H1 (cell line): ENCODE measurements at regions not wholly inside any gene's neighbourhood (a gene's known extent, or its start where the extent isn't known, plus 50 kb on each side); places are given as distances from the start of the nearest gene placed in this dataset.
"Not testable (repeated sequence)": the region's sequence is repeated elsewhere in the genome, so short reads cannot be mapped to it uniquely, and the experiment has no call there.

Experiments used
- CTCF ChIA-PET: fragments of 300-600 bp; sonication (Branson Sonifier 250); formaldehyde crosslinking; loops from one replicate; lab custom pipeline; 2021; ENCODE audit not compliant: partially characterized antibody; lab: Charles Lee
- POLR2A ChIA-PET: fragments of 300-600 bp; sonication (Branson Sonifier 250); formaldehyde crosslinking; loops from one replicate; lab custom pipeline; 2021; ENCODE audit warnings: inconsistent platforms; ENCODE audit not compliant: partially characterized antibody; lab: Charles Lee
- DNase-seq, 2 experiments: peaks; one replicate each; pipeline versions ENCODE4 v3.0.0 to v3.0.0-alpha.2; 2010 to 2022; ENCODE audit warnings: low spot score in 2 of 2, low read depth in 1 of 2, mixed read lengths in 1 of 2
- FAIRE-seq: peaks from 2 replicates; lab custom pipeline; 2011; peaks lifted over from hg19 to GRCh38; lab: Jason Lieb, UNC
- H2AFZ ChIP-seq: 2 replicates; pipeline ENCODE4 v1.8.1; 2012; ENCODE audit warnings: low read length, inconsistent platforms
- H2AK5ac ChIP-seq: 2 replicates; pipeline ENCODE4 v1.6.1; 2013; ENCODE audit warnings: low read depth, low read length
- H2BK120ac ChIP-seq: replicated peaks from 2 replicates; pipeline ENCODE3; 2013; ENCODE audit warnings: low read depth, low read length, inconsistent platforms
- H2BK12ac ChIP-seq: 2 replicates; pipeline ENCODE4 v1.6.1; 2013; ENCODE audit warnings: low read depth, low read length
- H2BK15ac ChIP-seq: 2 replicates; pipeline ENCODE4 v1.6.1; 2013; ENCODE audit warnings: low read length
- H2BK20ac ChIP-seq: 2 replicates; pipeline ENCODE4 v1.6.1; 2013; ENCODE audit warnings: low read length
- H2BK5ac ChIP-seq: 2 replicates; pipeline ENCODE4 v1.6.1; 2013; ENCODE audit warnings: low read depth, low read length
- H3K14ac ChIP-seq: 2 replicates; pipeline ENCODE4 v1.6.1; 2013; ENCODE audit warnings: inconsistent platforms; ENCODE audit not compliant: insufficient read length
- H3K18ac ChIP-seq: 2 replicates; pipeline ENCODE4 v1.6.1; 2013; ENCODE audit warnings: low read length; ENCODE audit errors: extremely low read depth
- H3K23ac ChIP-seq: 2 replicates; pipeline ENCODE4 v1.6.1; 2013; ENCODE audit warnings: inconsistent platforms; ENCODE audit not compliant: insufficient read length
- H3K23me2 ChIP-seq: 2 replicates; pipeline ENCODE4 v1.6.1; 2013; ENCODE audit warnings: low read depth, low read length
- H3K27ac ChIP-seq: 2 replicates; pipeline ENCODE4 v1.6.1; 2011; ENCODE audit warnings: low read depth, low read length, inconsistent platforms
- H3K27me3 ChIP-seq, 4 experiments: replicated peaks in 1 of 4; 1 replicate in 1 of 4; 2 replicates in 3 of 4; pipeline versions ENCODE4 v1.6.1 to v1.8.1; 2011 to 2013; ENCODE audit warnings: low read length in 3 of 4, mild to moderate bottlenecking in 3 of 4, inconsistent platforms in 2 of 4, mixed read lengths in 2 of 4, moderate library complexity in 1 of 4; ENCODE audit not compliant: control insufficient read depth in 3 of 4, insufficient read depth in 3 of 4; ENCODE audit errors: extremely low read depth in 1 of 4
- H3K36me3 ChIP-seq, 4 experiments: 2 replicates each; pipeline versions ENCODE4 v1.6.1 to v1.8.1; 2011 to 2013; ENCODE audit warnings: mild to moderate bottlenecking in 4 of 4, low read length in 3 of 4, moderate library complexity in 2 of 4, control low read depth in 1 of 4, inconsistent platforms in 1 of 4; ENCODE audit not compliant: insufficient read depth in 4 of 4, control insufficient read depth in 2 of 4
- H3K4ac ChIP-seq: replicated peaks from 2 replicates; pipeline ENCODE3; 2013; ENCODE audit warnings: low read length, low read depth, mixed read lengths, inconsistent platforms; ENCODE audit not compliant: insufficient read length
- H3K4me1 ChIP-seq, 4 experiments: replicated peaks in 1 of 4; 1 replicate in 1 of 4; 2 replicates in 3 of 4; pipeline versions ENCODE4 v1.6.1 to v1.8.1; 2011 to 2013; ENCODE audit warnings: low read length in 3 of 4, inconsistent platforms in 2 of 4, mixed read lengths in 1 of 4; ENCODE audit not compliant: insufficient read depth in 4 of 4, control insufficient read depth in 3 of 4
- H3K4me2 ChIP-seq, 2 experiments: 2 replicates each; pipeline versions ENCODE4 v1.6.1 to v1.8.1; 2011 to 2013; ENCODE audit warnings: low read depth in 2 of 2, low read length in 2 of 2, control low read depth in 1 of 2, inconsistent platforms in 1 of 2, mild to moderate bottlenecking in 1 of 2; ENCODE audit not compliant: insufficient read depth in 1 of 2
- H3K4me3 ChIP-seq, 4 experiments: fragments of 200-600, 300-600 bp in 1 of 4; sonication (generic), shearing (Covaris generic), sonication (Bioruptor Twin) in 1 of 4; 2 replicates each; pipeline versions ENCODE4 v1.5.1 to v1.8.1; 2011 to 2016; ENCODE audit warnings: low read length in 4 of 4, low read depth in 3 of 4, control low read depth in 2 of 4, inconsistent platforms in 2 of 4, mild to moderate bottlenecking in 2 of 4, mixed read lengths in 1 of 4, moderate library complexity in 1 of 4; ENCODE audit not compliant: insufficient read depth in 2 of 4; ENCODE audit errors: extremely low read depth in 1 of 4
- H3K56ac ChIP-seq: replicated peaks from 2 replicates; pipeline ENCODE3; 2013; ENCODE audit warnings: low read depth, mild to moderate bottlenecking, mixed read lengths, low read length, inconsistent platforms; ENCODE audit not compliant: insufficient read length
- H3K79me1 ChIP-seq: 2 replicates; pipeline ENCODE4 v1.6.1; 2013; ENCODE audit warnings: low read depth, low read length, control low read depth
- H3K79me2 ChIP-seq, 2 experiments: 2 replicates each; pipeline versions ENCODE4 v1.6.1 to v1.8.1; 2012 to 2013; ENCODE audit warnings: low read length in 2 of 2, mild to moderate bottlenecking in 2 of 2, inconsistent platforms in 1 of 2; ENCODE audit not compliant: insufficient read depth in 2 of 2, control insufficient read depth in 1 of 2
- H3K9ac ChIP-seq, 4 experiments: replicated peaks in 1 of 4; 1 replicate in 1 of 4; 2 replicates in 3 of 4; pipeline versions ENCODE4 v1.6.1 to v1.8.1; 2011 to 2013; ENCODE audit warnings: low read depth in 3 of 4, low read length in 3 of 4, control low read depth in 2 of 4, mild to moderate bottlenecking in 2 of 4, moderate library complexity in 2 of 4, inconsistent platforms in 1 of 4; ENCODE audit errors: extremely low read depth in 1 of 4
- H3K9me3 ChIP-seq, 2 experiments: 2 replicates each; pipeline versions ENCODE4 v1.6.1 to v1.8.1; 2012 to 2013; ENCODE audit warnings: mild to moderate bottlenecking in 2 of 2, moderate library complexity in 2 of 2, control low read depth in 1 of 2, inconsistent platforms in 1 of 2, low read depth in 1 of 2, low read length in 1 of 2, mixed read lengths in 1 of 2; ENCODE audit not compliant: insufficient read depth in 2 of 2
- H4K20me1 ChIP-seq, 2 experiments: replicated peaks in 1 of 2; 2 replicates each; pipeline versions ENCODE3 to v1.8.1; 2011 to 2013; ENCODE audit warnings: inconsistent platforms in 2 of 2, low read length in 2 of 2, mild to moderate bottlenecking in 1 of 2; ENCODE audit not compliant: insufficient read depth in 2 of 2, control insufficient read depth in 1 of 2
- H4K5ac ChIP-seq: 2 replicates; pipeline ENCODE4 v1.6.1; 2013; ENCODE audit warnings: low read length, low read depth, mixed read lengths, inconsistent platforms; ENCODE audit not compliant: insufficient read length
- H4K8ac ChIP-seq: 2 replicates; pipeline ENCODE4 v1.8.0; 2013; ENCODE audit warnings: mild to moderate bottlenecking, moderate library complexity, low read length, inconsistent platforms; ENCODE audit not compliant: insufficient read depth; ENCODE audit errors: extremely low read depth
- H4K91ac ChIP-seq: replicated peaks from 2 replicates; pipeline ENCODE3; 2013; ENCODE audit warnings: low read length, mixed read lengths, inconsistent platforms; ENCODE audit not compliant: insufficient read length
- ATF2 ChIP-seq: IDR thresholded peaks from 2 replicates; pipeline ENCODE4 v1.6.1; 2012; ENCODE audit warnings: low read length, inconsistent platforms
- BRCA1 ChIP-seq: IDR thresholded peaks from 2 replicates; pipeline ENCODE4 v1.6.1; 2012; ENCODE audit warnings: low read depth, low read length, improper control_type of control experiment
- CEBPB ChIP-seq: IDR thresholded peaks from 2 replicates; pipeline ENCODE4 v1.6.1; 2012; ENCODE audit warnings: low read depth, low read length
- EZH2 ChIP-seq: fragments of 200-600 bp; sonication (generic); IDR thresholded peaks from 2 replicates; pipeline ENCODE4 v1.7.1; 2012; ENCODE audit warnings: low read depth, mild to moderate bottlenecking, moderate library complexity, low read length, inconsistent platforms; ENCODE audit not compliant: severe bottlenecking
- HDAC6 ChIP-seq: IDR thresholded peaks from one replicate; pipeline ENCODE4 v1.7.1; 2012; ENCODE audit warnings: low read depth, mild to moderate bottlenecking, inconsistent platforms, low read length, moderate library complexity
- POLR2A ChIP-seq, 2 experiments: IDR thresholded peaks; 1 replicate in 1 of 2; 2 replicates in 1 of 2; pipeline ENCODE4 v1.6.1; 2011; ENCODE audit warnings: low read depth in 2 of 2, low read length in 2 of 2, mild to moderate bottlenecking in 2 of 2; ENCODE audit errors: control extremely low read depth in 1 of 2
- RNF2 ChIP-seq: fragments of 200-900, 300-1000 bp; sonication (generic); IDR thresholded peaks from 2 replicates; pipeline ENCODE4 v1.7.1; 2016; ENCODE audit warnings: borderline replicate concordance, low read depth, mild to moderate bottlenecking, antibody characterized with exemption, low read length; ENCODE audit not compliant: poor library complexity, severe bottlenecking; ENCODE audit errors: missing control alignments
- TBP ChIP-seq: IDR thresholded peaks from 2 replicates; pipeline ENCODE4 v1.6.1; 2011; ENCODE audit warnings: low read depth, low read length, improper control_type of control experiment
- USF2 ChIP-seq: IDR thresholded peaks from 2 replicates; pipeline ENCODE4 v1.6.1; 2011; ENCODE audit warnings: low read length, improper control_type of control experiment
- WGBS, 2 experiments: shearing (Covaris generic) in 1 of 2; methylation state at CpG; one replicate each; pipeline versions ENCODE4 v1.1.6 to v1.1.7; 2013 to 2015; ENCODE audit warnings: low lambda C conversion rate in 2 of 2, mixed read lengths in 2 of 2, inconsistent platforms in 1 of 2, low coverage in 1 of 2, missing lambda C conversion rate in 1 of 2; ENCODE audit not compliant: insufficient replicate concordance in 2 of 2, insufficient coverage in 1 of 2, insufficient read length in 1 of 2; ENCODE audit errors: extremely low coverage in 1 of 2, missing lambda C conversion rate in 1 of 2; 5-methylcytosine and 5-hydroxymethylcytosine counted together

- TF ChIP-seq ATF2 (no peak), EZH2 (no peak), RNF2 (no peak), BRCA1 (no peak), HDAC6 (no peak), USF2 (no peak), CEBPB (no peak), POLR2A (IDR thresholded peaks at IDR 0.05; ENCODE audit: control extremely low read depth in 1 of 2, low read depth in 2 of 2, low read length in 2 of 2) (no peak), TBP (no peak)
These were observed 580.4 kb downstream of the TTLL7 start (continued) for GRCh38 chr1:83418558-83418957.

GRCh38 chr1:83413839-83414107 is 585.2 kb downstream of the TTLL7 start:
- H3K27me3 ChIP-seq, H3K18ac ChIP-seq, H3K23me2 ChIP-seq, H3K14ac ChIP-seq, H3K36me3 ChIP-seq, H2AK5ac ChIP-seq, H2BK15ac ChIP-seq, H3K9me3 ChIP-seq, H3K4me2 ChIP-seq, H3K4me3 ChIP-seq, H4K5ac ChIP-seq, H3K27ac ChIP-seq, H3K9ac ChIP-seq, H3K56ac ChIP-seq, CTCF ChIA-PET, H3K79me1 ChIP-seq, H4K91ac ChIP-seq, H4K20me1 ChIP-seq, H3K23ac ChIP-seq, POLR2A ChIA-PET, H2BK5ac ChIP-seq, H2BK20ac ChIP-seq, DNase-seq, H3K4ac ChIP-seq, H3K79me2 ChIP-seq, H3K4me1 ChIP-seq, H2BK120ac ChIP-seq, H2AFZ ChIP-seq, H4K8ac ChIP-seq, H2BK12ac ChIP-seq: not testable (repeated sequence)
- peak; percentile 62 for FAIRE-seq
- WGBS, 2 experiments = 48% methylated on average over 2 of the region's 6 CpGs; no CpG with 5 or more reads in 1 of the 2 experiments
